K562 (cell line): ENCODE measurements at regions not wholly inside any gene's neighbourhood (a gene's known extent, or its start where the extent isn't known, plus 50 kb on each side); places are given as distances from the start of the nearest gene placed in this dataset.

Source experiments
- ATAC-seq: fragments of 200-7000 bp; cut with Tn5 transposase; 3 replicates; pipeline ENCODE4 v1.9.1; 2020; ENCODE audit warnings: moderate library complexity
- BruUV-seq: library from RNA; stranded (reverse); fragments of 400-500 nt; replicated peaks from 2 replicates; lab custom pipeline; 2021; lab: Mats Ljungman, UMichigan
- CTCF ChIA-PET: fragments of 300-600 bp; formaldehyde crosslinking; extraction: SDS; loops from one replicate; lab custom pipeline; 2021; ENCODE audit warnings: low intra/inter-chr PET ratio; lab: Yijun Ruan, JAX
- POLR2A ChIA-PET: fragments of 300-600, 350-650 bp; sonication (Branson Sonifier 250); formaldehyde crosslinking; extraction: SDS; loops from one replicate; lab custom pipeline; 2021; ENCODE audit warnings: antibody characterized with exemption, inconsistent platforms; lab: Yijun Ruan, JAX
- DNase-seq, 4 experiments: peaks; one replicate each; pipeline versions ENCODE4 v3.0.0 to v3.0.0-alpha.2; 2011 to 2018; ENCODE audit warnings: low spot score in 3 of 4, mixed read lengths in 3 of 4; ENCODE audit errors: extremely low read depth in 1 of 4
- FAIRE-seq: peaks from 2 replicates; lab custom pipeline; 2011; peaks lifted over from hg19 to GRCh38; lab: Jason Lieb, UNC
- H2AFZ ChIP-seq: 2 replicates; pipeline ENCODE4 v1.6.0; 2011; ENCODE audit warnings: low read depth, low read length, control low read depth, inconsistent platforms
- H3K27ac ChIP-seq: fragments of 200-600 bp; 3 replicates; pipeline ENCODE4 v1.8.0; 2011; ENCODE audit warnings: low read depth, mild to moderate bottlenecking, control low read depth, inconsistent platforms, low read length, moderate library complexity, mixed read lengths; ENCODE audit errors: extremely low read depth
- H3K27me3 ChIP-seq, 2 experiments: fragments of 300-600 bp in 1 of 2; 2 replicates in 1 of 2; 3 replicates in 1 of 2; pipeline versions ENCODE4 v1.6.0 to v1.8.0; 2011; ENCODE audit warnings: inconsistent platforms in 2 of 2, low read length in 2 of 2, mild to moderate bottlenecking in 1 of 2, mixed read lengths in 1 of 2, moderate library complexity in 1 of 2; ENCODE audit not compliant: control insufficient read depth in 2 of 2, insufficient read depth in 2 of 2
- H3K36me3 ChIP-seq: fragments of 300-600 bp; 3 replicates; pipeline ENCODE4 v1.8.0; 2011; ENCODE audit warnings: mild to moderate bottlenecking, low read length, inconsistent platforms; ENCODE audit not compliant: control insufficient read depth, insufficient read depth
- H3K4me1 ChIP-seq, 2 experiments: fragments of 200-600 bp in 1 of 2; replicated peaks in 1 of 2; 2 replicates in 1 of 2; 3 replicates in 1 of 2; pipeline versions ENCODE4 v1.5.1 to v1.8.0; 2011; ENCODE audit warnings: inconsistent platforms in 2 of 2, low read length in 2 of 2, mild to moderate bottlenecking in 1 of 2, mixed read lengths in 1 of 2, moderate library complexity in 1 of 2; ENCODE audit not compliant: control insufficient read depth in 2 of 2, insufficient read depth in 2 of 2
- H3K4me2 ChIP-seq: 2 replicates; pipeline ENCODE4 v1.6.1; 2011; ENCODE audit warnings: low read length, control low read depth, inconsistent platforms, mixed read lengths; ENCODE audit not compliant: insufficient read depth
- H3K4me3 ChIP-seq: fragments of 200-600 bp; sonication (generic), shearing (Covaris generic); 2 replicates; pipeline ENCODE4 v1.5.1; 2016; ENCODE audit warnings: control low read depth, inconsistent platforms
- H3K79me2 ChIP-seq: fragments of 200-600 bp; 3 replicates; pipeline ENCODE4 v1.8.0; 2011; ENCODE audit warnings: low read length, inconsistent platforms; ENCODE audit not compliant: control insufficient read depth, insufficient read depth
- H3K9ac ChIP-seq, 2 experiments: 2 replicates each; pipeline versions ENCODE4 v1.6.0 to v1.6.1; 2011; ENCODE audit warnings: low read depth in 2 of 2, low read length in 2 of 2, control low read depth in 1 of 2, inconsistent platforms in 1 of 2, mild to moderate bottlenecking in 1 of 2, mixed read lengths in 1 of 2; ENCODE audit not compliant: insufficient read depth in 1 of 2
- H3K9me1 ChIP-seq: one replicate; pipeline ENCODE4 v1.6.0; 2011; ENCODE audit warnings: inconsistent platforms, mild to moderate bottlenecking, low read length, moderate library complexity; ENCODE audit not compliant: control insufficient read depth, insufficient read depth
- H3K9me3 ChIP-seq: replicated peaks from 2 replicates; pipeline ENCODE4 v1.5.1; 2011; ENCODE audit warnings: low read depth, low read length, inconsistent platforms; ENCODE audit not compliant: control insufficient read depth, insufficient read depth
- H4K20me1 ChIP-seq: replicated peaks from 2 replicates; pipeline ENCODE4 v1.6.1; 2011; ENCODE audit warnings: low read length, inconsistent platforms, mixed read lengths; ENCODE audit not compliant: control insufficient read depth, insufficient read depth
- CBFA2T2 ChIP-seq: fragments of 450-650 bp; conservative IDR thresholded peaks from 2 replicates; pipeline ENCODE4 v1.6.1; 2017; ENCODE audit warnings: mild to moderate bottlenecking
- ESRRB ChIP-seq: fragments of 250-450 bp; sonication (Bioruptor Pico); IDR thresholded peaks from 2 replicates; pipeline ENCODE4 v1.5.0; 2020; ENCODE audit warnings: mild to moderate bottlenecking, moderate library complexity, borderline replicate concordance
- JUNB ChIP-seq: fragments of 450-650 bp; formaldehyde crosslinking; conservative IDR thresholded peaks from 2 replicates; pipeline ENCODE4 v1.4.0; 2020; ENCODE audit warnings: mild to moderate bottlenecking
- STAG1 ChIP-seq: sonication (generic); formaldehyde crosslinking; IDR thresholded peaks from 2 replicates; pipeline ENCODE4 v1.5.0; 2020; ENCODE audit warnings: missing genetic modification reagents, borderline replicate concordance
- TFAM ChIP-seq: fragments of 250-450 bp; sonication (Bioruptor Pico); conservative IDR thresholded peaks from 2 replicates; pipeline ENCODE4 v1.5.0; 2021; ENCODE audit warnings: mild to moderate bottlenecking, moderate library complexity
- ZBTB1 ChIP-seq: sonication (generic); formaldehyde crosslinking; IDR thresholded peaks from 2 replicates; pipeline ENCODE4 v1.8.1; 2023; ENCODE audit warnings: missing genetic modification reagents, low read depth, mild to moderate bottlenecking, borderline replicate concordance
- ZBTB8A ChIP-seq: fragments of 450-650 bp; IDR thresholded peaks from 2 replicates; pipeline ENCODE4 v1.6.1; 2018; ENCODE audit warnings: mild to moderate bottlenecking, moderate library complexity; ENCODE audit not compliant: partially characterized antibody
- WGBS: fragments of 100-300 bp; shearing (Covaris generic); methylation state at CpG from one replicate; pipeline ENCODE4 v1.1.6; 2016; ENCODE audit warnings: low coverage, mixed read lengths; ENCODE audit not compliant: insufficient coverage; ENCODE audit errors: missing lambda C conversion rate; 5-methylcytosine and 5-hydroxymethylcytosine counted together
- in situ Hi-C: fragments of 300-500 bp; cut with MboI; formaldehyde crosslinking; loops from 4 replicates; pipeline ENCODE4 v1.15.0; 2018; ENCODE audit warnings: inconsistent platforms, mixed read lengths
- intact Hi-C: fragments of 100-400 bp; cut with micrococcal nuclease; formaldehyde crosslinking; loops from 2 replicates; pipeline ENCODE4 v1.14.2; 2022
- TF ChIP-seq, protein P1 (sequence below): fragments of 450-650 bp; IDR thresholded peaks from one replicate; pipeline ENCODE4 v1.6.1; 2018; ENCODE audit warnings: mild to moderate bottlenecking, moderate library complexity; ENCODE audit not compliant: partially characterized antibody
- TF ChIP-seq, protein P2 (sequence below), 2 experiments: fragments of 450-650 bp; IDR thresholded peaks; 2 replicates each; pipeline ENCODE4 v1.6.1; 2018; ENCODE audit warnings: mild to moderate bottlenecking in 2 of 2, low read depth in 1 of 2; ENCODE audit not compliant: partially characterized antibody in 2 of 2

DNA sequence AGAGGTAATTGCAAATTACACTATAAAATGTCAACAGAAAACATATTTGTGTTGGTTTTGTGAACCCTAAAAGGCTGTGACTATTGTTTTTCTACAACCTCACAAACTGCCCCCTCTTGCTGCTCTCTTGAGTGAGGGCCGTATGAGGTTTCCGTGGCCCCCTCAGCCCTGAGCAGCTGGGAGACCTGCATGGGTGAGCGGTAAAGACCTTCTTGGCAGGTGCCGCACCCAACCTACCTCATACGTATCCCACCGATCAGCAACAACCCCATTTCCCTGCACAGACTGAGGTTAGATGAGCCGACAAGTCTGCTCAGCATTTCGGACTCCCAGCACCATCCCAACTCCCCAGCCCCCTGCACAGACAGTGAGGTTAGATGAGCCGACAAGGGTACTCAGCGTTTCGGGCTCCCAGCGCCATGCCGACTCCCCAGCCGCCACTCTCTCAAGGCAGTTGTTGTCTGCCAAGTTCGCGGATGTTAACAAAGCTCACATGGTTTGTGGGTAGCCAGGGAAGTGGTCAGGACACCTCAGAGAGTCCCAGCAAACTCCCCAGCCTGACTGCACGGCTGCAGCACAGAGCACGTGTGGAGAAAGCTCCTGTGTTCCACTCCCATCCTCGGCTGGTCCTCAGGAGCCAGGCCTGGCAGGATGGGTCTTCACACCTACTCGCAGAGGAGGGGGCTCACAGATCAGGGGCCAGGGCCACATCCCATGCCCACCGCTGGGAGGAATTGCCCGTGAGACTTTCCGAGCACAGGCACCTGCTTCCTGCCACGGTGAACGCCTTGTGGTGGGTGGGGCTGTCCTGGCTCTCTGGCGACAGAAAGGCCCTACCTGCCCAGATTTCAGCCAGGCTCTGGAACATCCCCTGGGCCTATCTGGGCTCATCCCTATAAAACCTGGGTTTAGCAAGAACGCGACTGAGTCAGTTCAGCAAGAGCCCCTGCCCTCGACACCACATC, 502.9 kb downstream of the BRD1 start:
- no peak for FAIRE-seq
- BruUV-seq: no TSS peak
- TF ChIP-seq ZBTB1 (CRISPR knock-in tag) (no peak), CBFA2T2 (no peak), TFAM (CRISPR knock-in tag) (no peak), ESRRB (no peak), STAG1 (no peak), JUNB (CRISPR knock-in tag) (no peak), ZBTB8A (no peak)
- TF ChIP-seq, protein P1, sequence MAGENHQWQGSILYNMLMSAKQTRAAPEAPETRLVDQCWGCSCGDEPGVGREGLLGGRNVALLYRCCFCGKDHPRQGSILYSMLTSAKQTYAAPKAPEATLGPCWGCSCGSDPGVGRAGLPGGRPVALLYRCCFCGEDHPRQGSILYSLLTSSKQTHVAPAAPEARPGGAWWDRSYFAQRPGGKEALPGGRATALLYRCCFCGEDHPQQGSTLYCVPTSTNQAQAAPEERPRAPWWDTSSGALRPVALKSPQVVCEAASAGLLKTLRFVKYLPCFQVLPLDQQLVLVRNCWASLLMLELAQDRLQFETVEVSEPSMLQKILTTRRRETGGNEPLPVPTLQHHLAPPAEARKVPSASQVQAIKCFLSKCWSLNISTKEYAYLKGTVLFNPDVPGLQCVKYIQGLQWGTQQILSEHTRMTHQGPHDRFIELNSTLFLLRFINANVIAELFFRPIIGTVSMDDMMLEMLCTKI: no peak
- TF ChIP-seq, protein P2, sequence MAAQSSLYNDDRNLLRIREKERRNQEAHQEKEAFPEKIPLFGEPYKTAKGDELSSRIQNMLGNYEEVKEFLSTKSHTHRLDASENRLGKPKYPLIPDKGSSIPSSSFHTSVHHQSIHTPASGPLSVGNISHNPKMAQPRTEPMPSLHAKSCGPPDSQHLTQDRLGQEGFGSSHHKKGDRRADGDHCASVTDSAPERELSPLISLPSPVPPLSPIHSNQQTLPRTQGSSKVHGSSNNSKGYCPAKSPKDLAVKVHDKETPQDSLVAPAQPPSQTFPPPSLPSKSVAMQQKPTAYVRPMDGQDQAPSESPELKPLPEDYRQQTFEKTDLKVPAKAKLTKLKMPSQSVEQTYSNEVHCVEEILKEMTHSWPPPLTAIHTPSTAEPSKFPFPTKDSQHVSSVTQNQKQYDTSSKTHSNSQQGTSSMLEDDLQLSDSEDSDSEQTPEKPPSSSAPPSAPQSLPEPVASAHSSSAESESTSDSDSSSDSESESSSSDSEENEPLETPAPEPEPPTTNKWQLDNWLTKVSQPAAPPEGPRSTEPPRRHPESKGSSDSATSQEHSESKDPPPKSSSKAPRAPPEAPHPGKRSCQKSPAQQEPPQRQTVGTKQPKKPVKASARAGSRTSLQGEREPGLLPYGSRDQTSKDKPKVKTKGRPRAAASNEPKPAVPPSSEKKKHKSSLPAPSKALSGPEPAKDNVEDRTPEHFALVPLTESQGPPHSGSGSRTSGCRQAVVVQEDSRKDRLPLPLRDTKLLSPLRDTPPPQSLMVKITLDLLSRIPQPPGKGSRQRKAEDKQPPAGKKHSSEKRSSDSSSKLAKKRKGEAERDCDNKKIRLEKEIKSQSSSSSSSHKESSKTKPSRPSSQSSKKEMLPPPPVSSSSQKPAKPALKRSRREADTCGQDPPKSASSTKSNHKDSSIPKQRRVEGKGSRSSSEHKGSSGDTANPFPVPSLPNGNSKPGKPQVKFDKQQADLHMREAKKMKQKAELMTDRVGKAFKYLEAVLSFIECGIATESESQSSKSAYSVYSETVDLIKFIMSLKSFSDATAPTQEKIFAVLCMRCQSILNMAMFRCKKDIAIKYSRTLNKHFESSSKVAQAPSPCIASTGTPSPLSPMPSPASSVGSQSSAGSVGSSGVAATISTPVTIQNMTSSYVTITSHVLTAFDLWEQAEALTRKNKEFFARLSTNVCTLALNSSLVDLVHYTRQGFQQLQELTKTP (IDR thresholded peaks at IDR 0.05; ENCODE audit: low read depth in 1 of 2, partially characterized antibody in 2 of 2): no peak

More for the DNA sequence above, 502.9 kb downstream of the BRD1 start:
- Histone ChIP-seq H3K9me1 (no peaks in the 10 kb centered on the region), H4K20me1 (0 out of 2 replicates have a peak, but pooled peaks cover 3% of the 10 kb centered on the region), H3K36me3 (no peaks in the 10 kb centered on the region), H2AFZ (no peak overlapping the region), H3K27ac (no peak overlapping the region), H3K4me3 (no peak overlapping the region), H3K9me3 (no peaks in the 10 kb centered on the region), H3K27me3 (peaks cover 2 to 67% of the 10 kb centered on the region in 2 experiments; a peak in 4 of 5 replicates), H3K4me1 (no peaks in the 10 kb centered on the region; a peak in 1 of 5 replicates), H3K9ac (no peak overlapping the region; a peak in 1 of 4 replicates), H3K79me2 (no peaks in the 10 kb centered on the region), H3K4me2 (no peak overlapping the region)
- in situ Hi-C loops: loop anchor here (25.0 kb wide), 1 partner anchor 288 kb away; no protein-coding TSS in a partner anchor
- CTCF ChIA-PET: no interaction called here
- intact Hi-C loops: no loop called here
- WGBS: 1% methylated on average over 20 of the region's 29 CpGs
- ATAC-seq (no peak), DNase-seq (no peak)
- POLR2A ChIA-PET: interaction anchor here (0.7 kb wide), 2 partner anchors 11 to 177 kb away, joined by 3 to 5 read pairs; no protein-coding TSS in a partner anchor
